WTC11 (cell line): ENCODE measurements at regions not wholly inside any gene's neighbourhood (a gene's known extent, or its start where the extent isn't known, plus 50 kb on each side); places are given as distances from the start of the nearest gene placed in this dataset.

ENCODE experiments used
- ATAC-seq: fragments of 200-7000 bp; cut with Tn5 transposase; 2 replicates; pipeline ENCODE4 v1.10.0; 2021; ENCODE audit warnings: mild to moderate bottlenecking, moderate library complexity
- CTCF ChIA-PET: fragments of 300-600 bp; sonication (Branson Sonifier 250); formaldehyde crosslinking; loops from one replicate; lab custom pipeline; 2021; ENCODE audit warnings: antibody characterized with exemption; lab: Charles Lee
- POLR2A ChIA-PET: fragments of 350-600 bp; sonication (Branson Sonifier 250); formaldehyde crosslinking; loops from one replicate; lab custom pipeline; 2021; ENCODE audit warnings: antibody characterized with exemption; lab: Charles Lee
- DNase-seq: peaks from one replicate; pipeline ENCODE4 v3.0.0; 2021; ENCODE audit warnings: low spot score
- H3K27ac Mint-ChIP-seq: 2 replicates; pipeline ENCODE4 v1.8.0; 2021; ENCODE audit warnings: mixed read lengths
- H3K27me3 Mint-ChIP-seq: 2 replicates; pipeline ENCODE4 v1.8.0; 2021; ENCODE audit warnings: low read depth, mild to moderate bottlenecking, moderate library complexity, mixed read lengths
- H3K36me3 Mint-ChIP-seq: 2 replicates; pipeline ENCODE4 v1.8.0; 2021; ENCODE audit warnings: mixed read lengths
- H3K4me1 Mint-ChIP-seq: 2 replicates; pipeline ENCODE4 v1.8.0; 2022; ENCODE audit warnings: mixed read lengths
- H3K4me3 Mint-ChIP-seq: 2 replicates; pipeline ENCODE4 v1.8.0; 2021; ENCODE audit warnings: mild to moderate bottlenecking, moderate library complexity, mixed read lengths
- H3K9me3 Mint-ChIP-seq: 2 replicates; pipeline ENCODE4 v1.8.0; 2021; ENCODE audit warnings: mixed read lengths
- AR ChIP-seq: fragments of 250-450 bp; sonication (Bioruptor Pico); IDR thresholded peaks from 2 replicates; pipeline ENCODE4 v1.9.0; 2021; ENCODE audit warnings: mild to moderate bottlenecking
- ATF1 ChIP-seq: sonication (generic); formaldehyde crosslinking; IDR thresholded peaks from 2 replicates; pipeline ENCODE4 v1.8.1; 2023; ENCODE audit warnings: mild to moderate bottlenecking, moderate library complexity, missing genetic modification reagents
- ATF2 ChIP-seq: sonication (generic); formaldehyde crosslinking; IDR thresholded peaks from 2 replicates; pipeline ENCODE4 v1.8.1; 2022; ENCODE audit warnings: low read depth, missing genetic modification reagents, borderline replicate concordance
- ATF3 ChIP-seq: sonication (generic); formaldehyde crosslinking; conservative IDR thresholded peaks from 2 replicates; pipeline ENCODE4 v1.8.1; 2022; ENCODE audit warnings: mild to moderate bottlenecking, missing genetic modification reagents
- CREB1 ChIP-seq: sonication (generic); formaldehyde crosslinking; IDR thresholded peaks from 2 replicates; pipeline ENCODE4 v1.8.0; 2023; ENCODE audit warnings: mild to moderate bottlenecking, missing genetic modification reagents
- CTCF ChIP-seq: fragments of 200-600 bp; IDR thresholded peaks from 2 replicates; pipeline ENCODE4 v1.8.0; 2022; ENCODE audit warnings: antibody characterized with exemption
- E2F4 ChIP-seq: sonication (generic); formaldehyde crosslinking; IDR thresholded peaks from 2 replicates; pipeline ENCODE4 v1.8.1; 2022; ENCODE audit warnings: low read depth, mild to moderate bottlenecking, moderate library complexity, missing genetic modification reagents, borderline replicate concordance
- E2F5 ChIP-seq: sonication (generic); formaldehyde crosslinking; IDR thresholded peaks from 2 replicates; pipeline ENCODE4 v1.8.1; 2022; ENCODE audit warnings: mild to moderate bottlenecking, moderate library complexity, missing genetic modification reagents
- ELF4 ChIP-seq: sonication (generic); formaldehyde crosslinking; IDR thresholded peaks from 2 replicates; pipeline ENCODE4 v1.8.1; 2022; ENCODE audit warnings: low read depth, mild to moderate bottlenecking, moderate library complexity, missing genetic modification reagents
- FOXJ3 ChIP-seq: sonication (generic); formaldehyde crosslinking; IDR thresholded peaks from 2 replicates; pipeline ENCODE4 v1.9.0; 2021; ENCODE audit warnings: missing genetic modification reagents, mild to moderate bottlenecking, borderline replicate concordance
- FOXP4 ChIP-seq: sonication (generic); formaldehyde crosslinking; IDR thresholded peaks from 2 replicates; pipeline ENCODE4 v1.8.0; 2022; ENCODE audit warnings: mild to moderate bottlenecking, missing genetic modification reagents
- IRF1 ChIP-seq: sonication (generic); formaldehyde crosslinking; IDR thresholded peaks from 2 replicates; pipeline ENCODE4 v1.8.0; 2023; ENCODE audit warnings: missing genetic modification reagents
- JUN ChIP-seq: sonication (generic); formaldehyde crosslinking; IDR thresholded peaks from 2 replicates; pipeline ENCODE4 v1.8.0; 2023; ENCODE audit warnings: mild to moderate bottlenecking, missing genetic modification reagents
- NFYB ChIP-seq: sonication (generic); formaldehyde crosslinking; conservative IDR thresholded peaks from 2 replicates; pipeline ENCODE4 v1.8.0; 2022; ENCODE audit warnings: low read depth, missing genetic modification reagents
- PRDM15 ChIP-seq: sonication (generic); formaldehyde crosslinking; IDR thresholded peaks from 2 replicates; pipeline ENCODE4 v1.8.0; 2022; ENCODE audit warnings: missing genetic modification reagents
- PRRX2 ChIP-seq: fragments of 250-450 bp; sonication (Bioruptor Pico); IDR thresholded peaks from 2 replicates; pipeline ENCODE4 v1.8.0; 2021; ENCODE audit warnings: mild to moderate bottlenecking
- RORB ChIP-seq: fragments of 250-450 bp; sonication (Bioruptor Pico); IDR thresholded peaks from 2 replicates; pipeline ENCODE4 v1.9.0; 2021; ENCODE audit warnings: mild to moderate bottlenecking
- SMAD3 ChIP-seq: sonication (generic); formaldehyde crosslinking; IDR thresholded peaks from 2 replicates; pipeline ENCODE4 v1.8.0; 2022; ENCODE audit warnings: missing genetic modification reagents, mild to moderate bottlenecking, borderline replicate concordance
- SOX15 ChIP-seq: fragments of 250-450 bp; sonication (Bioruptor Pico); IDR thresholded peaks from 2 replicates; pipeline ENCODE4 v1.9.0; 2021; ENCODE audit warnings: mild to moderate bottlenecking
- ZNF671 ChIP-seq: fragments of 250-450 bp; sonication (Bioruptor Pico); IDR thresholded peaks from 2 replicates; pipeline ENCODE4 v1.8.0; 2021; ENCODE audit warnings: mild to moderate bottlenecking

GRCh38 chr13:80571346-80572307 is 230.7 kb upstream of the SPRY2 start (continued):
- TF ChIP-seq PRDM15 (no peak), ELF4 (CRISPR knock-in tag) (no peak), ATF3 (CRISPR knock-in tag) (no peak), CREB1 (no peak), RORB (no peak), SOX15 (CRISPR knock-in tag) (no peak), FOXJ3 (no peak), SMAD3 (CRISPR knock-in tag) (no peak), IRF1 (CRISPR knock-in tag) (no peak), NFYB (CRISPR knock-in tag) (no peak), CTCF (no peak), ZNF671 (CRISPR knock-in tag) (no peak)

GRCh38 chr13:80563439-80563838 is 222.5 kb upstream of the SPRY2 start:
- ChIA-PET CTCF (no interaction called here), POLR2A (no interaction called here)
- ATAC-seq = no peak
- Mint-ChIP-seq H3K27ac (no peak overlapping the region), H3K4me1 (no peaks in the 10 kb centered on the region), H3K27me3 (no peaks in the 10 kb centered on the region), H3K36me3 (no peaks in the 10 kb centered on the region), H3K4me3 (no peak overlapping the region), H3K9me3 (peaks cover 5% of the 10 kb centered on the region)
- no peak for DNase-seq
- TF ChIP-seq PRRX2 (no peak), JUN (no peak), E2F4 (CRISPR knock-in tag) (no peak), SMAD3 (CRISPR knock-in tag) (no peak), E2F5 (CRISPR knock-in tag) (no peak), ATF2 (CRISPR knock-in tag) (no peak), ZNF671 (CRISPR knock-in tag) (no peak), FOXP4 (CRISPR knock-in tag) (no peak), SOX15 (CRISPR knock-in tag) (no peak), ATF1 (no peak), AR (CRISPR knock-in tag) (no peak)
